ENCODE measurements at regions not wholly inside any gene's neighbourhood (a gene's known extent, or its start where the extent isn't known, plus 50 kb on each side); places are given as distances from the start of the nearest gene placed in this dataset.

DNA sequence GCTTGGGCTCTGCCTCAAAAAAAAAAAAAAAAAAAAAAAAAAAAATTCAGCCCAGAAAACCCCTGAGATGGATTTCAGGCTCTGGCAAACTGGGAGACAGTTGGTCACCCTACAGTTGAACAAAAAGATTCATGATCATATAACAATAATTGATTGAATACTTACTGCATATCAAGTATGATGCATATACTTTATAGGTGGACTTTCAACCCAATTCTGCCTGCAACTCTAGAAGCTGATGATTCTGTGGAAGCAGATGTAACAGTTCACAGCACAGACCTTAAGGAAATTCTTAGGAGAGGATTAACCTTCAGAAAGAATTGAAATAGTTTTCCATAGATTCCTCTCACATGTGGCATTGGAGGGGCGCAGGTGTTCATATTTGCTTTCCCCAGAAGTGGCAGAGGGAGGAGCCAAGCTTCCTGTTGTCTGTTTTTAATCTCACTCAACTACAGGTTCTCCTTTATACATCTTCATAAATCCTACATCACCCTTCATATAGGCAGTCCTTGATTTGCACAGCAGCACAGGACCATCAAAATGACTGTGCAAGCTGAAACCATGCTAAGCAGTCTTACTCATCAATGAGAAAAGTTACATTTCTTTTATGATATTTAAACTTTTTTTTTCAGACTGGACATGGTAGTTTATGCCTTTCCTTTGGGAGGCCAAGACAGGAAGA, 149.4 kb upstream of the KLF3 start:
- no peak for TF ChIP-seq SPI1 (IDR thresholded peaks at IDR 0.05; ENCODE audit: borderline replicate concordance, low read depth)
- no peak for TF ChIP-seq CTCF (IDR thresholded peaks at IDR 0.05; ENCODE audit: insufficient read depth, low read length)

Measured in HL-60 (cell line).